Activated CD8-positive, alpha-beta memory T cell treated with anti-CD3 and anti-CD28 coated beads for 24 hours (primary cell): ENCODE measurements at regions not wholly inside any gene's neighbourhood (a gene's known extent, or its start where the extent isn't known, plus 50 kb on each side); places are given as distances from the start of the nearest gene placed in this dataset.
"Not testable (repeated sequence)": the region's sequence is repeated elsewhere in the genome, so short reads cannot be mapped to it uniquely, and the experiment has no call there.

ENCODE experiments used
- DNase-seq: peaks from one replicate; pipeline ENCODE4 v3.0.0-alpha.2; 2020

DNA sequence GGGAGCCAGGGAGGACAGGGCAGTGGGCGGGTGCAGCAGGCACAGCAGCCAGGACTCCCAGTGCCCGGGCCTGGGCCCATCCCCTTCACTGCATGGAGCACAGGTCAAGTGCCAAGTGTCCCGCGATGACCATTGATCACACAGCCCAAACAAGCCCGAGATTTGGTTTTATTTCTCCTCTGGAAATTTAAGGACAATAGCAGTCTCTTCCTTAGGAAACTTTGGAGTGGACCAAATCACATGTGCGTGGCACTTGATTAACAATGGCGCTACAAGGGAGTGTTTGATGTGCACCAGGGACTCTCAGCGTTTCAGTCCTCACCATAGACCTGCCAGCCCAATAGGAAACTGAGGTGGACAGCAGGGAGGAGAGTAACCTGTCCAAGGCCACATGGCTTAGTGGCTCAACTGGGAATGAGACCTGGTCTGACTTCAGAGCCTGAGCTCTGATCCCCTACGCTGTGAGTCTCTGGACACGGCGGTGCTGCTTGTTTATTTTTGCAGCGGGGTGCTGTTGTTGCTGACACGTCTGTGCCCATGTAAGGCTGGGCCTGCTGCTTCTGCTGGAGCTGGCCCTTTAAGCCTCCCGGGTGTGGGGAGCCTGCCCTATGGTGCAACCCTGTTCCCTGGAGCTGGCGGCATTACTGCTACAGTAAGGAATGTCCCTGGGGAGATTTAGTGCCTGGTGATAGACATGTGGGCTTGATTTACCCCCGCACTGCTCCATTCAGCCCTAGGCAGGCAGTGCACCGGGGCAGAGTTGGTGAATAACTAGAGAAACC lies 194.2 kb downstream of the INHBB start:
- no peak for DNase-seq

DNA sequence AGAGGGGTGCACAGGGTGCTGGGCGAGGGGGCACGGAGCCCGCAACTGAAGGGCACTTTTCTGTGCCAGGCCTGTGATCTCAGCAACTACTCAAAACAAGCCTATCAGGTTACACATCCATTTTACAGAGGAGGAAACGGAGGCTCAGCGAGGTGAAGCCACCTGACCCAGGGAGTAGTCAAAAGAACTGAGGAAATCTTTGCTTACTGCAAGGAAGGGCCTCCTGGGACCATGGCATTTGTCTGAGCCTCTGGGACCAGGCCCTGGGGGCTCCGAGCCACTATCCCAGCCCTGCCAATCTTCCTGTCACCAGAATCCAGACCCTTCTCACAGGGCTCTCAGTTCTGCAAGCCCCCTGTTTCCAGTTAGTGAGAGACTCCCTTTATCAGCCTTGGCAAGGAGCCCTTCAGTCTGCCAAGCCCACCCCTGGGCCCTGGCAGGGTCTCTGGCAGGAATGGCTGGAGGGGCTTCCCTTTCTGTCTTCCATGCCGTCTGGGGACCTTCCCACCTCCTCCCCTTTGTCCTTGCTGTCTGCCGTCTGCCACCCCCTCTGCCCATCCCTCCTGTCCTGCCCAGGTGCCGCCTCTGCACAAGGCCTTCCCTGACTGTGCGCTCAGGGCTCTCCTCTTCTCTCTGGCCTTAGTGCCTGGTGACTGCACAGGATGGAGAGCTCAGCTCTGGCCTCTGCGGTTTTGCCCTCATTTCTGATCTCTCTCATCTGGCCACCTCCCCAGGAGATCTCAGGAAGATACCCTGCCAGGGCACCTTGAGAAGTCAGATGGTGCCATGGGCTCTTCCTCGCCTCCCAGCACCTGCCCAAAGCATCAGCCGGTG lies 194.7 kb upstream of the GLI2 start:
- no peak for DNase-seq

DNA sequence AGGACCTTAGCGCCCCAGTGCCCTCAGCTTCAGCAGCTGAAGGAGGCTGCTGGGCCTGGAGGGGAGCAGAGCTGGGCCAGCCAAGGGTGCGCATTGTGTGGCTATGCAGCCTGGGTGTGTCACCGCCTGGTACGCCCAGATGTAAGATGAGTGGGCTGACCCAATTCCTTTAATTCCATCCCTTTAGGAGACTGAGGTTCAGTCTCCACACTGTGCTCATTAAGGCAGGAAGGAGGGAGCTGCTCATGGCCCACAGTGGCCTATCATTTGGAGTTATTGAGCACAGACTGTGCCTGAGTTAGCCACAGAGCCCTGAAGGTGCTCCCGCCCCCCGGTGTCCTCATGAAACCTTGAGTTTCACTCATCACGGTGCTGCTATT lies 194.1 kb upstream of the GLI2 start:
- DNase-seq: no peak

DNA sequence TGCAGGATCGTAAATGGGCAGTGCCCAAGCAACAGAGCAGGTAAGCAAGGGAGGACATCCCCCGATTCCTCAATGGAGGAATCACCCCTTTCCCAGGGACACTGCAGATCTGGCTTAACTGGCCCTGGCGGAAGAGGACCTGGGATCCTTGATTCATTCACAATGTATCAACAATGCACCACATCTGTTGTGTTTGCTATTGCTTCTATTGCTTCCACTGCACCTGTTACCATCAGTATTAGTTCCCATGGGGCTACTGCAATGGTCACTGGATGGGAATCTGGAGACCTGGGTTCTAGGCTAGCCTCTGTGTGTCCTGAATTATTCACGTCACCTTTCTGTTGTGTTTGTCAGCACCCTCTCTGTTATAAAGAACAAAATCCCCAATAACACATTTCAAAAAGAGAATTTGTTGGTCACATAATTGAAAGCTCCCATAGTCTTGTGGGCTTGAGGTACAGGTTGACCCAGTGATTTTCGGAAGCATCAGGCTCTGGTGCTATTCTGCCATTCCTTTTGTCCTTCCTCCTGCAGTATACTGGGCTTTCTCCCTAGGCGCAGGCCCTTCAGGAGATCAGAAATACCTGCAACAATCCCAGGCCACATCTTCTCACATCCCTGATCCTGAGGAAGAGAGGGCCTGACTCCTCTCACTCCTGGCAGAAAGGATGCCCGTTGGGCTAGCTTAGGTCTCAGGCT lies 193.5 kb upstream of the GLI2 start:
- no peak for DNase-seq

DNA sequence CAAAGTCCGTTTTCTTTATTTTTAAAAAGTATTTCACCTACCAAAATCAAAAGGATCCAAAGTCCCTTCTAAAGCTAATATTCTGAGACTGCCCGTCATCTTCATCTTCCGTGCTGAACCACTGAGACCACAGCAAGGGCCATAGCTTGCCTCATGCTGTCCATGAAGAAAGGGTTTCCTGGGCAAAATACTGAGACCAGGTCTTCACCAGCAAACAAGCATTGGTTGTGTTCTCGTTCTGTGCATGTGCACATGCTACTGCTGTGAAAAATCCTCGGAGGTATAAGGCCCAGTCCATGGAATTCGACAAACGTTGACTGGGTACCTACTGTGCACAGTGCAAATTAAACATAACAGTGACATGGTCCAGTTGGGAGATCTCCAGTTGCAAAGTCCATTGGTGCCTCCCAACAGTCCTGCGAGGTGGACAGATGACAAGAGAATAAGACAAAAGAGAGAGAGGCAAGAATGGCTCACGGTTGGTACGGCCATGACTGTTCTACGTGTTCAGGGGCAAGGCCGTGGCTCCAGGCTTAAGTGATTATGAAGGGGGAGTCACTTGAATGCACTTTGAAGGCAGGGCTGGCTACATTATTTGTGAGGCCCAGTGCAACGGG lies 192.6 kb upstream of the GLI2 start:
- DNase-seq: no peak

DNA sequence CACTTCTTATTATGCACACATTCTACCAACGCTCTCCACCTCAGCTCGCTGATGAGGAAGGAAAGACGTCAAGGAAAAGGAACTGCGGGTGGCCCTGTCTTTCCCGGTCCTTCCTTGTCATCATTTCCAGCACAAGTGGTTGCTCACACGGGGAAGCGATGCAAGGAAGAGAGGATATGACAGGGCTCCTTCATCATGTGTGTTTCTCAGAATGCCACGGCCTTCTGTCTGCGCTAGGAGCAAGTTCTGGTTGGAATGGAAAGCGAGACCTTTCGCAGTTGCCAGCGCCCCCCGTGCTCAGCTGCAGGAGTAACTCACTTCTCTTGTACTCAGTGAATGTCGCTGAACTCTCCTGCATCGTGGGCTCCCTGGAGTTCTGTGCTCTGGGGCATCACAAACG lies 191.8 kb upstream of the GLI2 start:
- DNase-seq: no peak

DNA sequence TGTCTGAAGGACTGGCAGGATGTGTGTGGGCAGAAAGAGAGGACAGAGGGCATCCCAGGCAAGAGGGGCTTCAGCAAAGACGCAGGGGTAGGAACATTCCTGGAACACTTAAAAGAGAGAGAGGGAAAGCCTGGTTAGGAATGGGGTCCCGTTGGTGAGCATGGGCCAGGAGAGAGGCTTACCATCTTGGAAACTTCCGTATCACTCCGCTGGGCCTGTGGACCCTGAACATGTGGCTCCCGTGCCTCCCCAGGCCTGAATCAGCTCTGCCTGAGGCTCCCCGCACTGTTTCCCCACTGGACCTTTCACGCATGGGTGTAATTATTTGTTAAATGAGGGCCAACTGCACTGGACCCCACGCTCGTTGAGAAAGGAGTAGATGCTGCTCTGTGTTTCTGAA lies 191.1 kb upstream of the GLI2 start:
- DNase-seq: no peak

DNA sequence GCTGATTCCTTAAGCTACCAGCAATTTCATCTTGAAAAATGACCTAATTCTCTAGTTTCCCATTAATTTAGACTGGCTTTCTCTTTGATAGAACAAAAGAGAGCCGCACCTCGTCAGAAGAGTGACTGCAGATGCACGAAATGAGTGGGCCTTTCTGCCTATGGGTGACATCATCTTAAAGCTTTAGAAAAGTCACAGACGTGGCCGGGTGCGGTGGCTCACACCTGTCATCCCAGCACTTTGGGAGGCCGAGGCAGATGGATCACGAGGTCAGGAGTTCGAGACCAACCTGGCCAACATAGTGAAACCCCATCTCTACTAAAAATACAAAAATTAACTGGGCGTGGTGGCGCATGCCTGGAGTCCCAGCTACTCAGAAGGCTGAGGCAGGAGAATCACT lies 190.7 kb upstream of the GLI2 start:
- not testable (repeated sequence) for DNase-seq

DNA sequence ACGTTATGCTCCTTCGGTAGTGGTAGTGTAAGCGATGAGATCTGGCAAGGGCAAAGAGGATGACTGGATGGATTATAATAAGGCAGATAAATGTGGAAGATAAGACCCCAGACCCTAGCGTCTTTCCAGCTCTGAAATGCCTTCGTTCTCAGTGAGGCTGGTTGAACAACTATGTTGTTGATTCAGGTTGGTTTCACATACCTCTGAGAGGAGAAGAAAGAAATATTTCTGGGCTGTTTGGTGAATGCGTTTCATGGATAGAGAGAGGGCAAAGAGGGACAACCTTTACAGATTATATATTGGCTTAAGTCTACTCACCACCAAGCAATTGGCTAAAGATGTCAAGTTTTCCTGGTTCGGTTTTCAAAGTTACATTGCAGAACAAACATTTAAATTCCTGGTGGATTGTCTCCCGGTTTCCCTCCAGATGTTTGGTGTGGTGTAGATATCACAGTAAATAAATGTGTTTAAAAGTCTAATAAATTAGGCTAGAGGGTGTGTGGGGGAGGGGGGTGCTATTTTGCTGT lies 190.1 kb upstream of the GLI2 start:
- no peak for DNase-seq

DNA sequence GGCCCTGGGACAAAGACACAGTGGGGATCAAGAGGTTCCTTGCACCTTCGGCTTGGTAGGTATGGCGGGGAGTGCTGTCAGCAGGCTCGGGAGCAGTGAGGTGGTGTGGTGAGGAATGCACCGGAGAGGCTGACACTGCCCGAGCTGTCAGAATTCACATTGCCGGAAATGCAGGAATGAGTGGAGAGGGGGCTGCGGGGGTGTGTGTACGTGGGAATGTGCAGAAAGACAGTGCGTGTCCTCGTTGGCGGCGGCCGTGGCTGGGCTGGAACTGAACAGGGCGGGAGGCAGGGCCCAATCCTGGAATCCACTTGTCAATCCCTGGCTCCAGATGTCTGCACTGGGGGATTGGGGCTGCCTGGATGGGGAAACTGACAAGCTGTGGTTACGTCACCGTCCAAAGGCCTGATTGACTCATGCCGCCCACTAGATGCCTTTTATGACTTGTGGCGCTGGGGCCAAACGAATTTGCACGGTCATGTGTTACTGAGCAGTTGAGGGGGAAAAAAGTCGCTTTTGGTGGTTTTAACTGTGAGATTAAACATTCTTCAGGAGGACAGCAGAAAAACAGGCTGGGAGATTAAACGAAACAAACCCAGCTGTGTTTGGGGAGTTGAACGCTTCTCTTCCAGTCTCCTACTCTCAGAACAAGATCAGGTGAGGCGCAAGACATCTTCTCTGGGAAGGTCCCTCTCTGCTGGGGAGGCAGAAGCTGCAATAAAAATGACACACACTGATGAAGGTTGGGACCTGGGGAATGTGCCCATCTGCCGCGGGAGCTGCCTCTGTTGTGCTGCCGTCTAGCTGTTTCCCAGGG lies 189.4 kb upstream of the GLI2 start:
- DNase-seq: no peak

DNA sequence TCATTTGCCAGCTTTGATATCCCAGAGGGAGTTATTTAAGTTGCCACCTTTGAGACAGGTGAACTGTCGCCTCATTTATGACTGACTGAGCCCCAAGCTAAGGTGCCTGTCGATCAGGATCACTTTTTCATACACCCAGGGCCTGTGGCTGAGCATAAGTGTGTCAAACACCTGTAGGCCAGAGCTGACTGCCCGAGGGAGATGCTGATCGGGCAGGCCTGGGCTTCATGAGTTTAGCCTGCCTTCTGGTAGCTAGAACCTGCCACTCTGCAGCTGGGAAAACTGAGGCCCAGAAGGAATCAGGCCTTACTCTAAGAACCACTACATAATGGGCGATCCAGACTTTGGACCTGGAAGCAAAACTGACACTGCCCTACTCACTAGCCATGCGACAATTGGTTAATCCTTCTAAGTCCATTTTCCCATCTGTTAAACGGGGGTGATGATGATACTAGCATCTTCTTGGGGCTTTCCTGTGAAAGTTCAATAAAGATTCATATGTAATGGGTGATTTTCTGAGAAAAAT lies 188.7 kb upstream of the GLI2 start:
- no peak for DNase-seq

DNA sequence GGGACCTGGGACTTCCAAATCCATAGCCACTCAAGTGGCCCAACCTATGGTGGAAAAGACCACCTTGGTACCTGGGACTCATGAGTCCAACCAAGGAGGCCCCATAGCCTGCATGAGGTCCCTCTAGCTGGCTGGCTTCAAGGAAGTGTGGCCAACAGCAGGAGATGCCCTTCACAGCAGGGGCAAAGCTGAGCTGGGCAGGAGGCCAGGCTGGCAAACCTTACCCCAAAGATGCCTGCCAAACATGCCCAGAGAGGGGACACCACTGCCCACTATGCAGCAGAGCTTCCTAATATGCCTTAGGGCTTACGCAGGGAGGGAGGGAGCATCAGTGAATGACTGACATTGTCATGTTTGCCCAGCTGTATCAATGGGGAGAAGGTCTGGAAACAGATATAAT lies 188.0 kb upstream of the GLI2 start:
- DNase-seq: no peak

DNA sequence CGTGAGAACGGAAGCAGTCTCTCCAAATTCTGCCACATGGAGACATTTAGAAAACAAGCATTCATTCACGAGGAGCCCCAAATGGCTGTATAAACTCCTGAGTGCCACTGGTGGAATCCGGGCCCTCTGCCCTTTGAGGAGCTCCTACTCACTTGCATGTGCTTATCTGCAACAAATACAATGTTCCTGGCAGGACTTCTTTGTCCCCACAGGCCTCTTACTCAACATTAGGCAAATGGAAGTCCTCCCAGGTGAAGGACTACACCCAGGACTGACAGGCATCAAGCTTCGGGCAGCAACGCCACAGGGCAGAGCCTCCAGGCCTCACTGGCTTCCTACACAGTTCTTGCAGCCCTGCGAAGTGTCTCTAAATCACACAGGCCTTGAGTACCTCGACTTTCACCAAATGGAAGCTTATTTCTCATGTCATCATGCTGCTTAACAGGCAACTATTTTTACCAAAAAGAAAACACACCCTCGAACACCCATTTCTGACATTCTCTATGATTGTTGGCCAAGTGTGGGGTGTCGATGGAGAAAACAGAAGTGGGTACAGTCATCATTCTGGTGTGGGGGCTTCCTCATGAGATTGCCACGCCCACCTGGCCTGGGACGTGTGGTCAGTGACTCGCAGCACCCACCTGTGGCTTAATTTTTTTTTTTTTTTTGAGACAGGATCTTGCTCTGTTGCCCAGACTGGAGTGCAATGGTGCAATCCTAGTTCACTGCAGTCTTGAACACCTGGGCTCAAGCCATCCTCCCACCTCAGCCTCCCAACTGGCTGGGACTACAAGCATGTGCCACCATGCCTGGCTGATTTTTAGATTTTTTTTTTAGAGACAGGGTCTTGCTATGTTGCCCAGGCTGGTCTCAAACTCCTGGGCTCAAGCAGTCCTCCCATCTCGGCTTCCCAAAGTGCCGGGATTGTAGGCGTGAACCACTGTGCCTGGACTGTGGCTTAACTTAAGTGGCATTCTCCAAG lies 186.8 kb upstream of the GLI2 start:
- DNase-seq: no peak

DNA sequence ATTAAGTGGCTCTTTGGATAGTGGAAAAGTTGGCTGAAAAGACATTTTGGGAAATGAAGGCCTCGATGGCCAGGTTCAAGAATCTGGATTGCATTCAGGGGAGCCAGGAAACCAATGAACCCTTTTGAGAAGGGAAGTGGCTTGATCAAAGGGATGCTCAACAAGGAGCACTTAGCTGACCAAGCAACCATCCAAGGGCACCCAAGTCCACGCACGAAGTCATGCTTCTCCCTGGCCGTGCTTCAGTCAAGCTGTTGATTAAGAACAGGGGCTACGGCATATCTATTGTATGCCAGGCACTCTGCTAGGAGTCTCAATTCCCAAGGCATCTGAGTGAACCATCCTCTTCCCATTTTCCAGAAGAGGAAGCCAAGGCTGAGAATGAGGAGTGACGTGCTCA lies 185.8 kb upstream of the GLI2 start:
- DNase-seq: no peak

DNA sequence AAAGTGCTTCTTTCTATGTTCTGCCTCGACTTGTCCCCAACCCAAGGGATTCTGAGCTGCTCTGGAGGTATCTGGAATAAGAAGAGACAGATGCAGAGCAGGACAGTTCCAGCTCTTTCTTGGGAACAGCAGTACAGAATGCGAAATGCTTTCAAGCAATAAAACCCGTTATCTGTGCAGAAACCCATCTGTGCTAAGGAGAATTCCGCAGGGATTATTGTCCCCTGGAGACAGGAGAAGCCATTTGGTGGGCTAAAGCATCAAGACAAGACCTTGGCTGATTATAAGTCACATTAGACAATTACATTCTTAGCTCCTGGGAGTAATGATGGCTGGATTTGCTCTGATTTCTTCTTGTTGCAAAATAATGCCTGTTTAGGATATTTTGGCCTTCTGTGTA lies 185.4 kb upstream of the GLI2 start:
- DNase-seq: no peak

DNA sequence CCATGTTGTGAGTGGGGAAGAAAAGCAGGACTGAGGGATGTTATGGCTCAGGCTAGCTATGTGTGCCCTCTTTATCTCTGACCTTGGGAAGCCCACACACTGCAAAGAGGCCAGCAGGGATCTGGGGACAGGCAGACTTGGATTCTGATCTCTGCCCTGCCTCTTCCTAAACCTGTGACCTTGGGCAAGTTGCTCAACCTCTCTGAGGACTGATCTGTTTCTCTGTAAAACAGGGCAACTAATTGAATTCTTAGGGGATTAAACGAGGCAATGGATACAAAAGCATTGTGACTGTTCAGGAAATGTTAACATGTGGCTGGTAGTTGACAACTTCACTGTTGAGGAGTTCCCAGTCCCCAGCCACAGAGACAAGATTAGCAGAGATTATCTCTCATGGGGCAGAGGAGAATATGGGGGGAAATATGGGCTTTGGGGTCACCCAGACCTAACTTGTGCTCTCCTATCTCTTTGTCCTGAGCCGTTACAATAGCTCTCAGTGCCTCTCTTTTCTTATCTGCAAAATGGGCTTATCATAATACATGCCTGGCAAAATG lies 184.7 kb upstream of the GLI2 start:
- no peak for DNase-seq

DNA sequence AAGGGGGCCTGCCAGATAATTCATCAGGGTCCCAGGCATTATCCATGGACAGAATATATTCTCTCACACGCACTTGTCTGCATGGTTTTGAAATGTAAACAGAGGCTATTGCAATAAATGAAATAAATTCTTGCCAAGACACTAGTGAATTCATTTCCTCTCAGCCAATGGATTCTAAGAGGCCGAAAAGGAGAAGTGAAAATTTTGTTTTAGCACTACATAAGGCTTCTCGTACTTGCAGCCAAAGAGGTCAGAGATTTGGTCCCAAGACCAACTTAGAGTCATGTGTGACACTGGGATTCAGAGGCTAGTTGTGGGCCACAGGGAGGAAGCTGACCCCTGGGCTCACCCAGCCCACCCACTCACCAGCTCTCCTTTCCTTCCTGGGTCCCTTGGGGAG lies 184.1 kb upstream of the GLI2 start:
- DNase-seq: no peak

DNA sequence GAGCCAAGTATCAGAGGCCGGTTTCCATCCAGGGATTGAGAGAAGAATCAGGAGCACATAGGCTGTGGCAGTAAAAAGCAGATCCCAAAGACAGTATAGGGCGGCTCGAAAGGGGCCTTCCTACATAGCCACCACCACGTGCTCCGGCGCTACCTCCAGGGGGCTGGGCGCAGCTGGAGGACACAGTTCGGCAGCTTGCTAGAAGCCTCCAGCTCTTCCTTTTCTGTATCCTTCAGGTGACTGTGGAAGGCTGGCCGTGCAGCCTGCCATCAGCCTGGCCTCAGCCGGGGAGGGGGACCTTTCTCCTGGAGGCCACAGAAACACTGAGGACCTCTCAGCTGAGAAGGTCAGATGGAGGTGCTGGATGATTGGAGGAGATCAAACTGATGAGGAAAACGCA lies 183.6 kb upstream of the GLI2 start:
- DNase-seq: no peak

DNA sequence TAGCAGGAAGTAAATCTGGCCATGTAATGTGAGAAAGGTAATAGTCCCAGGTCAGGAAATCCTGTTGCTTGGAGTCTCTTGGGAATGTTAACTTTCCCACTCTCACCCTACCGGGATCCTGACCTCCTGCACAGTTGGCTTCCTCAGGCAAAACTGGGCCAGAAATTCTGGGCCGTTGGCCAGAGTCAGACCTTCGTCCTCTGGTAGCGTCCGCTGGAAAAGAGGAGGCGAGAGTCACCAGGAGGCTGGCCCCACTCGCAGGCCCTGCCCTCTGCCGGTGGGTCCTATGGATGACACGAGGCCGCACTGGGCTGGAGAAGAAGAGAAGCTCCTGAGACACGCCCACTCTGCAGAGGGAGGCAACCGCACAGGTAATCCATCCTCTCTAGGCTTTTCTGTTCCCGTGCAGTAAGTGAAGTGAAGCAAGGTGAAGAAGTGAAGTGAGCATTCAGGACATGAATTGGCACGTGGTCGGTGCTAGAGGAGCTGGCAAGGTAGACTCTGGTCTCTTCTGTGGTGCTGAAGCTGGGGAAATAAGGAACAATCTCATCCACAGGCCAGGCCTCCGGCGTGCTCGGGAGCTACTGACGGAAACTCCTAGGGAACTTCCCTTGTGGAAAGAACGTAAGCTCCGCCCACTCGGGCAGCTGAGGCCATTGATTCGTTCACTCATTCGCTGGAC lies 182.7 kb upstream of the GLI2 start:
- no peak for DNase-seq

DNA sequence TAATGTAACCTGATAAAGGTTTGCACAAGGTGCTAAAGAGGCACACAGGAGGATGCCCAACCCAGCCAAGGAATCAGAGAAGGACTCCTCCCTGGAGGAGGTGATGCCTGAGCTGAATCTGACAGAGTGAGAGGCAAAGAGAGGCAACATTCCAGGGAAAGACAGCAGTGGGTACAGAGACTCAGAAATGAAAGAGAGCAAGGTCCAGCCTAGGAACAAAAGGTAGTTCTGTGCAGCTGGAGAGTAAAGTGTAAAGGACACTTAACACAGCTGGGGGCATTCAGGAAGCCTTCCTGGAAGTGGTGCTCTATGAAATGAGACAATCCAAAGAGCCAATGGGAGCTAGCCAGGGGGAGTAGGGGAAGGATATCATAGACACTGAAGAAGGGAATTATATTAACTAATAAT lies 181.0 kb upstream of the GLI2 start:
- no peak for DNase-seq
